H9 (cell line): ENCODE measurements at regions not wholly inside any gene's neighbourhood (a gene's known extent, or its start where the extent isn't known, plus 50 kb on each side); places are given as distances from the start of the nearest gene placed in this dataset.

Experiments
- DNase-seq: peaks from one replicate; pipeline ENCODE4 v3.0.0-alpha.2; 2017
- H2AFZ ChIP-seq: one replicate; pipeline ENCODE4 v1.6.1; 2013; ENCODE audit warnings: mild to moderate bottlenecking, low read length, control low read depth, moderate library complexity
- H2AK5ac ChIP-seq: 2 replicates; pipeline ENCODE4 v1.6.1; 2013; ENCODE audit warnings: low read length, control low read depth, mixed read lengths; ENCODE audit not compliant: insufficient read length
- H2BK120ac ChIP-seq: one replicate; pipeline ENCODE4 v1.6.1; 2013; ENCODE audit warnings: low read depth, mild to moderate bottlenecking, low read length, control low read depth, inconsistent platforms; ENCODE audit not compliant: poor library complexity, severe bottlenecking
- H2BK12ac ChIP-seq: 2 replicates; pipeline ENCODE4 v1.6.1; 2013; ENCODE audit warnings: low read length, control low read depth, mixed read lengths, low read depth; ENCODE audit not compliant: insufficient read length
- H2BK15ac ChIP-seq: 2 replicates; pipeline ENCODE4 v1.6.1; 2013; ENCODE audit warnings: low read depth, low read length, control low read depth
- H2BK20ac ChIP-seq: one replicate; pipeline ENCODE4 v1.6.1; 2013; ENCODE audit warnings: low read depth, mild to moderate bottlenecking, low read length, control low read depth, inconsistent platforms; ENCODE audit not compliant: poor library complexity, severe bottlenecking
- H2BK5ac ChIP-seq: 2 replicates; pipeline ENCODE4 v1.6.1; 2013; ENCODE audit warnings: low read length, control low read depth, mixed read lengths; ENCODE audit not compliant: insufficient read length
- H3K14ac ChIP-seq: 2 replicates; pipeline ENCODE4 v1.6.1; 2013; ENCODE audit warnings: low read length, control low read depth; ENCODE audit not compliant: insufficient read depth
- H3K18ac ChIP-seq: 2 replicates; pipeline ENCODE4 v1.6.1; 2013; ENCODE audit warnings: low read depth, mild to moderate bottlenecking, mixed read lengths, low read length, control low read depth; ENCODE audit not compliant: insufficient read length
- H3K23ac ChIP-seq: 2 replicates; pipeline ENCODE4 v1.6.1; 2013; ENCODE audit warnings: low read length, control low read depth, mixed read lengths, low read depth; ENCODE audit not compliant: insufficient read length
- H3K23me2 ChIP-seq: 2 replicates; pipeline ENCODE4 v1.6.1; 2013; ENCODE audit warnings: low read depth, mild to moderate bottlenecking, mixed read lengths, low read length, control low read depth; ENCODE audit not compliant: insufficient read length, poor library complexity, severe bottlenecking
- H3K27ac ChIP-seq: 2 replicates; pipeline ENCODE4 v1.5.1; 2013; ENCODE audit warnings: low read length, control low read depth, mixed read lengths, low read depth; ENCODE audit not compliant: insufficient read length
- H3K27me3 ChIP-seq: 2 replicates; pipeline ENCODE4 v1.6.1; 2013; ENCODE audit warnings: low read length, control low read depth, inconsistent platforms; ENCODE audit not compliant: insufficient read depth
- H3K4ac ChIP-seq: 2 replicates; pipeline ENCODE4 v1.6.1; 2013; ENCODE audit warnings: low read depth, mild to moderate bottlenecking, control low read depth, inconsistent platforms, low read length, moderate library complexity
- H3K4me1 ChIP-seq: 2 replicates; pipeline ENCODE4 v1.6.1; 2013; ENCODE audit warnings: low read length, control low read depth, inconsistent platforms; ENCODE audit not compliant: insufficient read depth
- H3K4me2 ChIP-seq: 2 replicates; pipeline ENCODE4 v1.6.1; 2013; ENCODE audit warnings: low read length, control low read depth, mixed read lengths; ENCODE audit not compliant: insufficient read length, insufficient read depth
- H3K56ac ChIP-seq: 2 replicates; pipeline ENCODE4 v1.6.1; 2013; ENCODE audit warnings: low read depth, mild to moderate bottlenecking, mixed read lengths, low read length, control low read depth; ENCODE audit not compliant: insufficient read length
- H3K79me1 ChIP-seq: 2 replicates; pipeline ENCODE4 v1.6.1; 2013; ENCODE audit warnings: low read depth, mild to moderate bottlenecking, moderate library complexity, low read length, control low read depth, inconsistent platforms; ENCODE audit not compliant: insufficient read depth, poor library complexity, severe bottlenecking
- H3K79me2 ChIP-seq: 2 replicates; pipeline ENCODE4 v1.6.1; 2013; ENCODE audit warnings: low read length, control low read depth, inconsistent platforms; ENCODE audit not compliant: insufficient read depth
- H3K9ac ChIP-seq: 2 replicates; pipeline ENCODE4 v1.6.1; 2013; ENCODE audit warnings: low read length, control low read depth, mixed read lengths; ENCODE audit not compliant: insufficient read length; ENCODE audit errors: extremely low read depth
- H3K9me3 ChIP-seq: one replicate; pipeline ENCODE4 v1.6.1; 2013; ENCODE audit warnings: low read depth, low read length, inconsistent platforms; ENCODE audit not compliant: control insufficient read depth
- H3T11ph ChIP-seq: one replicate; pipeline ENCODE4 v1.6.1; 2013; ENCODE audit warnings: mild to moderate bottlenecking, low read length, control low read depth, inconsistent platforms
- H4K20me1 ChIP-seq: one replicate; pipeline ENCODE4 v1.6.1; 2013; ENCODE audit not compliant: control insufficient read depth, insufficient read length, insufficient read depth
- H4K5ac ChIP-seq: 2 replicates; pipeline ENCODE4 v1.6.1; 2013; ENCODE audit warnings: low read depth, mild to moderate bottlenecking, mixed read lengths, low read length, control low read depth; ENCODE audit not compliant: insufficient read length
- H4K8ac ChIP-seq: replicated peaks from 2 replicates; pipeline ENCODE4 v1.6.1; 2013; ENCODE audit warnings: low read length, control low read depth, mixed read lengths, low read depth; ENCODE audit not compliant: insufficient read length
- H4K91ac ChIP-seq: 2 replicates; pipeline ENCODE4 v1.6.1; 2013; ENCODE audit warnings: low read depth, mild to moderate bottlenecking, moderate library complexity, mixed read lengths, low read length, control low read depth; ENCODE audit not compliant: insufficient read length
- H3K27ac Mint-ChIP-seq, 3 experiments: 2 replicates in 2 of 3; 3 replicates in 1 of 3; pipeline ENCODE4 v1.8.0; 2020 to 2021; ENCODE audit warnings: mixed read lengths in 3 of 3, mild to moderate bottlenecking in 1 of 3, moderate library complexity in 1 of 3
- H3K27me3 Mint-ChIP-seq: 2 replicates; pipeline ENCODE4 v1.8.0; 2021; ENCODE audit warnings: low read depth, mild to moderate bottlenecking, moderate library complexity, mixed read lengths
- H3K36me3 Mint-ChIP-seq, 3 experiments: 2 replicates in 2 of 3; 3 replicates in 1 of 3; pipeline ENCODE4 v1.8.0; 2020 to 2021; ENCODE audit warnings: low read depth in 3 of 3, mixed read lengths in 3 of 3; ENCODE audit not compliant: insufficient read depth in 1 of 3
- H3K4me1 Mint-ChIP-seq, 2 experiments: 2 replicates each; pipeline ENCODE4 v1.8.0; 2020; ENCODE audit warnings: mixed read lengths in 2 of 2
- H3K4me3 Mint-ChIP-seq, 2 experiments: 2 replicates in 1 of 2; 3 replicates in 1 of 2; pipeline ENCODE4 v1.8.0; 2020 to 2021; ENCODE audit warnings: mild to moderate bottlenecking in 2 of 2, mixed read lengths in 2 of 2, moderate library complexity in 1 of 2
- H3K9me3 Mint-ChIP-seq, 2 experiments: 2 replicates in 1 of 2; 3 replicates in 1 of 2; pipeline ENCODE4 v1.8.0; 2020; ENCODE audit warnings: mild to moderate bottlenecking in 2 of 2, mixed read lengths in 2 of 2, moderate library complexity in 1 of 2
- CTCF ChIP-seq: fragments of 200-600 bp; sonication (generic); conservative IDR thresholded peaks from 3 replicates; pipeline ENCODE4 v1.8.0; 2021; ENCODE audit warnings: antibody characterized with exemption, mild to moderate bottlenecking

- Histone ChIP-seq H3K27me3 (no peaks in the 10 kb centered on the region), H3K79me1 (no peaks in the 10 kb centered on the region), H3K4ac (no peak overlapping the region), H3K4me1 (no peaks in the 10 kb centered on the region), H3K9ac (no peak overlapping the region), H3T11ph (no peak overlapping the region), H4K20me1 (no peaks in the 10 kb centered on the region), H3K9me3 (no peaks in the 10 kb centered on the region), H2AFZ (no peak overlapping the region), H2BK20ac (no peak overlapping the region), H2AK5ac (no peak overlapping the region), H3K4me2 (no peak overlapping the region), H4K5ac (no peak overlapping the region), H3K79me2 (no peaks in the 10 kb centered on the region; the same call in 1 of the 2 replicates), H2BK15ac (no peak overlapping the region), H3K27ac (no peak overlapping the region), H2BK5ac (no peak overlapping the region), H2BK120ac (no peak overlapping the region), H3K18ac (no peak overlapping the region), H4K91ac (no peak overlapping the region), H2BK12ac (no peak overlapping the region), H3K14ac (no peak overlapping the region), H3K23me2 (no peaks in the 10 kb centered on the region), H3K23ac (no peak overlapping the region), H3K56ac (no peak overlapping the region), H4K8ac (no peak overlapping the region)
- Mint-ChIP-seq H3K4me1 (no peaks in the 10 kb centered on the region), H3K27me3 (no peaks in the 10 kb centered on the region; the same call in 1 of the 2 replicates), H3K9me3 (peaks cover 29 to 48% of the 10 kb centered on the region in 2 experiments), H3K27ac (no peak overlapping the region), H3K4me3 (no peak overlapping the region), H3K36me3 (no peaks in the 10 kb centered on the region; a peak in 1 of 7 replicates)
- DNase-seq, result no peak
- TF ChIP-seq CTCF, result no peak
Observed at GRCh38 chrX:10800796-10801195, 180.4 kb upstream of the MID1 start.
